Mesothelial cell of epicardium (in vitro differentiated cells): ENCODE measurements at regions not wholly inside any gene's neighbourhood (a gene's known extent, or its start where the extent isn't known, plus 50 kb on each side); places are given as distances from the start of the nearest gene placed in this dataset.

Source experiments
- DNase-seq, 2 experiments: peaks; one replicate each; pipeline ENCODE4 v3.0.0; 2021; ENCODE audit warnings: low spot score in 2 of 2; ENCODE audit not compliant: unreplicated experiment in 2 of 2
- H3K27ac Mint-ChIP-seq: 2 replicates; pipeline ENCODE4 v1.8.0; 2021; ENCODE audit warnings: mixed read lengths
- H3K27me3 Mint-ChIP-seq: 2 replicates; pipeline ENCODE4 v1.8.0; 2021; ENCODE audit warnings: low read depth, mixed read lengths
- H3K36me3 Mint-ChIP-seq: 2 replicates; pipeline ENCODE4 v1.8.0; 2021; ENCODE audit warnings: mixed read lengths
- H3K4me1 Mint-ChIP-seq: 2 replicates; pipeline ENCODE4 v1.8.0; 2021; ENCODE audit warnings: mixed read lengths
- H3K4me3 Mint-ChIP-seq: 2 replicates; pipeline ENCODE4 v1.8.0; 2021; ENCODE audit warnings: mild to moderate bottlenecking, moderate library complexity, mixed read lengths
- H3K9me3 Mint-ChIP-seq: 2 replicates; pipeline ENCODE4 v1.8.0; 2021; ENCODE audit warnings: mixed read lengths
- CTCF ChIP-seq: fragments of 200-600 bp; sonication (generic); IDR thresholded peaks from one replicate; pipeline ENCODE4 v1.5.0; 2021; ENCODE audit warnings: antibody characterized with exemption; ENCODE audit not compliant: unreplicated experiment

DNA sequence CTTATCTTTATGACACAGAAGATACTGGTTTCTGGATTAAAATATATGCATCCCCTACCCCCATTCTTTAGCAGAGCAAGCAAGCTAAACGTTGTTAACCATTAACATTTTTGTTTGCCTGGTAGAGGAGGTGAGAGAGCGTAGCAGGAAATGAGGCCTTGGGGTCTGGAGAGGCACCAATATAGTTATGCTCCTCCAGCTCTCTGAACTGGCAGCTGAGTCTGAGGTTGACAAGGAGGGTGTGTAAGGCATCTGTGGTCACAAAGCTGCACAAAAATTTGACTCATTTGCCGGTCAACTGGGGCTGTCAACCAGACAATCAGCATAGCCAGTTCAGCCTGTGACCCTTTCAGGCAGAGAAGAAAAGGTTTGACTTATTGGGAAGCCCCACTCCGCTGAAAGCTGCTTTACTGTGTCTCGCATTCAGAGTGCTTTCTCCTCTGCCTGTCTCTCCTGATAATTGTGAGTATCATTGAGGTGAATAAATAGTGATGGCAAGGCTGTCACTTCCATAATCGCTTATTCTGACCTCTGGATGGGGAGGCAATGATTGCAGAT lies 647.5 kb upstream of the SETBP1 start:
- no peaks in the 10 kb centered on the region for H3K36me3 Mint-ChIP-seq
- no peak overlapping the region for H3K4me3 Mint-ChIP-seq
- H3K9me3 Mint-ChIP-seq = peaks cover 19% of the 10 kb centered on the region
- H3K4me1 Mint-ChIP-seq = no peaks in the 10 kb centered on the region
- DNase-seq = no peak
- H3K27me3 Mint-ChIP-seq = peaks cover 3% of the 10 kb centered on the region
- no peak overlapping the region for H3K27ac Mint-ChIP-seq
- TF ChIP-seq CTCF = no peak

DNA sequence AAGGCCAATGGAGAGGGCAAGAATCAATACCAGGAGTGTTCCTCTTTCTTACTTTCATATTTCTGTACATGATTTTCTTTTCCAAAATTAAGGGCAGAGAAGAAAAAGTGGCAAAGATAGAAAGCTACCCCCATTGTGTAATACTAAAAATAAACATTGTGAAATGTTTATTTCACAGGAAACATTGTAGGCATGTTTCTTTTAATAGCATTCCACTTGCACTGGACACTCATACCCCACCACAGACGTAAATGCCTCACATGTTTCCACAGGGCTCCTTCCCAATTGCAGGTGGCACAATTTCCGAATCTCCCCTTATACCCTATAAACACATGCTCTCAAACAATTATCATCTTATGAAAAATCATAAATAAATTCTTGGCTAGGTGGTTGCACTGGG lies 645.1 kb upstream of the SETBP1 start:
- peaks cover 3% of the 10 kb centered on the region for H3K27me3 Mint-ChIP-seq
- no peak overlapping the region for H3K4me3 Mint-ChIP-seq
- peaks cover 4% of the 10 kb centered on the region for H3K9me3 Mint-ChIP-seq
- H3K27ac Mint-ChIP-seq = no peak overlapping the region
- DNase-seq = no peak
- no peak for TF ChIP-seq CTCF
- no peaks in the 10 kb centered on the region for H3K36me3 Mint-ChIP-seq
- H3K4me1 Mint-ChIP-seq = peaks cover 8% of the 10 kb centered on the region

DNA sequence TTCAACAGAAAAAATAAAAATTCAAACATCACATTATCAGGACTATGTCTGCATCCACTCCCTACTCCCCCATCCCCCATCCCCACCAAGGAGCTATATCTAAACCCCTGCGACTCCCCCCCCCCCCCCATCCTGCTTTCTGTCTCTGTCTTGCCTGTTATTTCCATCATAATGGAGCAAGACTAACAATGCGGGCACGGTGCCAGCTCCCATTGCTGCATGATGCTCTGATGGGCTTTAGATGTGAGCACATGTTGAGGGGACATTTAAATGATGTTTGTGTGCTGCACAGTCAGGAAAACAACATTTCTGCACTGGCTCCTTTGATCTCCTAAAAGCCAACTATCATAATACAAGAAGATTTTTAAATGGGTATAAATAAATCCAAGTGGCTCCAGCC lies 644.2 kb upstream of the SETBP1 start:
- DNase-seq = no peak
- Mint-ChIP-seq H3K4me3 (no peak overlapping the region), H3K9me3 (no peaks in the 10 kb centered on the region), H3K4me1 (peaks cover 12% of the 10 kb centered on the region), H3K27me3 (peaks cover 3% of the 10 kb centered on the region), H3K27ac (no peak overlapping the region), H3K36me3 (no peaks in the 10 kb centered on the region)
- no peak for TF ChIP-seq CTCF

GRCh38 chr18:44039216-44039615 lies 641.5 kb upstream of the SETBP1 start:
- H3K36me3 Mint-ChIP-seq = no peaks in the 10 kb centered on the region
- TF ChIP-seq CTCF = no peak
- H3K9me3 Mint-ChIP-seq = no peaks in the 10 kb centered on the region
- no peak for DNase-seq
- H3K27me3 Mint-ChIP-seq = peaks cover 14% of the 10 kb centered on the region
- H3K4me3 Mint-ChIP-seq = no peak overlapping the region
- no peak overlapping the region for H3K27ac Mint-ChIP-seq
- peaks cover 14% of the 10 kb centered on the region for H3K4me1 Mint-ChIP-seq

DNA sequence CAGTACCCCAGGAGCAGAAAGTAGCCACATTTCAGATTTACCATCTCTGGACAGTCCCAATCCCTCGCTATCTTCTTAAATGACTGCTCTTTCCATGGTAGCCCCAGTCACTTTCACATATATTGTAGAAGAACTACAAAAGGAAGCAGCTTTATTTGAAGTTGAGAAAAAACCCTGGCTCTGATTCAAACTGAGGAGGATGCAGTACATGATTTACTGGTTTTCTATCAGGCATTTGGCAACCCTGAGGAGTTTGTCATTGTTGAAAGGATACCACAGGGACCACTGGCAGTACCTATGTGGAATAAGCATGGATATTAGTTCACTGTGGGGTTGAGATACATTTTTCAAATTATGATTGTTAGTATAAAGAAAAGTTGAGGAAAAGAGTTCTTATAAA lies 640.9 kb upstream of the SETBP1 start:
- H3K27ac Mint-ChIP-seq = no peak overlapping the region
- peaks cover 14% of the 10 kb centered on the region for H3K4me1 Mint-ChIP-seq
- TF ChIP-seq CTCF = no peak
- H3K36me3 Mint-ChIP-seq = no peaks in the 10 kb centered on the region
- H3K27me3 Mint-ChIP-seq = peaks cover 16% of the 10 kb centered on the region
- DNase-seq = no peak
- no peaks in the 10 kb centered on the region for H3K9me3 Mint-ChIP-seq
- H3K4me3 Mint-ChIP-seq = no peak overlapping the region

DNA sequence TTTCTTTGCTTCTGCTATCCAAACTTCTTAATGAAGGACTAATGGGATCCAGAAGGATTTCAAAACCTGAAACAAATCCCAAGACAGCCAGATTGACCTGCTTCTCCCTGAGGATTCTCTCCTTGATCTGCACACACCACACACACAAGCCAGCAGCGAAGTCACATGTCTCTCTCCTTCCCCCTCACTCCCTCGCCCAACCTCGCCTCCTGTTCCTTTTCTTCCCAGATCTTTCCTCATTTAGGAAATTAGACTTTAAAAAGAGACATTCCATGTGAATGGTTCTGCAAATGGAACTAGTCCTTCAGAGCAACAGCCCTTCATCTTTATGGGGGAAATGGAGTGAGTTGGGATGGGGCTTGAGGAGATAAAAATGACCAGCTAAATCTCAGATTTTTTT lies 639.1 kb upstream of the SETBP1 start:
- no peak for TF ChIP-seq CTCF
- Mint-ChIP-seq H3K4me1 (peaks cover 14% of the 10 kb centered on the region), H3K27ac (no peak overlapping the region), H3K27me3 (peaks cover 13% of the 10 kb centered on the region), H3K4me3 (no peak overlapping the region), H3K36me3 (no peaks in the 10 kb centered on the region), H3K9me3 (no peaks in the 10 kb centered on the region)
- DNase-seq = no peak
